Ramos (cell line): ENCODE measurements at regions not wholly inside any gene's neighbourhood (a gene's known extent, or its start where the extent isn't known, plus 50 kb on each side); places are given as distances from the start of the nearest gene placed in this dataset.

Experiments used
- in situ Hi-C: fragments of 300-500 bp; cut with MboI; formaldehyde crosslinking; loops from one replicate; pipeline ENCODE4 v1.14.3; 2022; ENCODE audit warnings: low sequenced_read_pairs; ENCODE audit not compliant: unreplicated experiment

DNA sequence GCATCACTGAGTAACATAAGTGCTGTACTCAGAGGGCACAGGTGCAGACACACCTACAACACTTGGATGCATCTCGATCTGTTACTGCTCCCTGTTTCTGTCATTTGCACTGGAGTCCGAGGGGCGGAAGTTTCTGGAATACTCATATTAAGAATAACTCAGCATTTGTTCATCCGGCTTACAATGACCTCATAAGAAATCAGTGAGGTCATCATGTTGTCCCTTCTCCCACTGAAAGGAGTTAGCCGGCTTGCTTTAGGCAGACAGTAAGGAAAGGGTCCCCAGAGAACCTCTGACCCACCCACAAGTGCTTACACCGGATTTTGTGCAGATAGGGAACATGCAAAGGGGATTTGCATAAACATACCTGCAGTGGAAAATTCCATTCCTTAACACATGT is 344.7 kb downstream of the HAPSTR1 start:
- in situ Hi-C loops = no loop called here

DNA sequence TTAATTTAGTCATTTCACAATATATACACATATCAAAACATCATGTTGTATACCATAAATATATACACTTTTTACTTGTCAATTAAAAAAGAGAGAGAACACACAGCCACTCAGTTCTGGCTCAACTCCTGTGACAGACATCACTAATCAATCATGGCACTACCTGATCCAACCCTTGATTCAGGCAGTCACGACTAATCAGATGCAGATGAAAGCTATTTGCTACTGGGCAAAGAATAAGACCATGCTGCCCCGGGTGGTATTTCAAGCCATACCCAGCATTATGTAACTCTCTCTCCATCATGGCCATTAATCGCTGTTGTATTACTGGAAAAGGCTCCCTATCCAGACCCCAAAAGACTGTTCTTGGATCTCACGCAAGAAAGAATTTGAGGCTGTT is 345.7 kb downstream of the HAPSTR1 start:
- in situ Hi-C loops = no loop called here

DNA sequence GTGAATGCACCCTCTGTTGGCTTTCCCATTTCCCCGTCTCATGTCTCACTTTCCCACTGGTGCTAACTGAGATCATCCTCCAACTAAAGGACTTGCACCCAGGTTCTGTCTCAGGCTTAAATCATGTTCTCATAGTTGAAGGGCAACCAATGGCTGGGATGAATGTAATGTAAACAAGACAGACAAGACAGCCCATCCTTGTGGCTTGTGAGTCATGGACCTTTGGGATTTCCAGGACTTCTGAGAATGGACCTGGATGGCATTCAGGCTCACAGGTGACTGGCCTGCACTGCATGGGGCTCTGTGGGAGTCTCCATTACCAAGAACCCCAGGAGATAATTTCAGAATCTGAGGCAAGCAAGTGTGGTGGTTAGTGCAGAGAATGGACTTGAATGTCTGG is 347.5 kb downstream of the HAPSTR1 start:
- in situ Hi-C loops = no loop called here

DNA sequence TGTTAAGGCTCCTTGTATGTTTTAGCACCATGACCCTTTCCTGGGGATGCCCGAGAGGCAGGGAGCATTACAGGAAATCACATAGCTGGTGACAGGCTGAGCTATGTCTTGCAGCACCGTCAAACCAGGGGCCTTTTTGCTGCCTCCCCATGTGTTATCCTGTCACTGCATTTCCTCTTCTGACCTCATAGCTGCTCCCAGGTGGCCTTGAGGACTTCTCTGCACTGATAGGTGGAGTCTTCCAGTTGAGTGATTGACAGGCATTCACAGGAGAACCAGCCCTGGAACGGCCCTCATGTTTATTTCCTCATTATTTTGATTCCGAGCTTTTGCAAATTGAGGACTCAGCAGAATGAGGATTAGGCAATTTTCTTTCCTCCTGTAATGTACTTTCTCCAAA is 349.6 kb downstream of the HAPSTR1 start:
- in situ Hi-C loops = no loop called here

DNA sequence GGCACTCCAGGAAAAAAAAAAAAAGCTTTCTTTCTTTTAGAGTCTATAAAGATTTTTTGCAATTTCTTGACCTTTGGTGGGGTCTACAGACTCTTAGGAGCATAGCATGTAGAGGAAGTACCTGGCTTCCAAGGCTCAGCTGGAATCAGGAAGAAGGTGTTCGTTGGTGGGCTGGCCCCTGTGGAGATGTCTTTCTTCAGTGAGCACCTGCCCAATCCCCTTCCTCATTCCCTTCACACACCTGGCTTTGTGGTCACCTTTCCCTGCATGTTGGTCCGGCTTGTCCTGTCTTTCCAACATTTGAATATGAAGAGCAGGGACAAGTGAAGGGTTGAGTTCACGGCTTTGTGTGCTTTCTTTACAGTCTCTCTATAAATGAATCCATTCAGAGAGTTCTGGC is 352.4 kb downstream of the HAPSTR1 start:
- in situ Hi-C loops = no loop called here

DNA sequence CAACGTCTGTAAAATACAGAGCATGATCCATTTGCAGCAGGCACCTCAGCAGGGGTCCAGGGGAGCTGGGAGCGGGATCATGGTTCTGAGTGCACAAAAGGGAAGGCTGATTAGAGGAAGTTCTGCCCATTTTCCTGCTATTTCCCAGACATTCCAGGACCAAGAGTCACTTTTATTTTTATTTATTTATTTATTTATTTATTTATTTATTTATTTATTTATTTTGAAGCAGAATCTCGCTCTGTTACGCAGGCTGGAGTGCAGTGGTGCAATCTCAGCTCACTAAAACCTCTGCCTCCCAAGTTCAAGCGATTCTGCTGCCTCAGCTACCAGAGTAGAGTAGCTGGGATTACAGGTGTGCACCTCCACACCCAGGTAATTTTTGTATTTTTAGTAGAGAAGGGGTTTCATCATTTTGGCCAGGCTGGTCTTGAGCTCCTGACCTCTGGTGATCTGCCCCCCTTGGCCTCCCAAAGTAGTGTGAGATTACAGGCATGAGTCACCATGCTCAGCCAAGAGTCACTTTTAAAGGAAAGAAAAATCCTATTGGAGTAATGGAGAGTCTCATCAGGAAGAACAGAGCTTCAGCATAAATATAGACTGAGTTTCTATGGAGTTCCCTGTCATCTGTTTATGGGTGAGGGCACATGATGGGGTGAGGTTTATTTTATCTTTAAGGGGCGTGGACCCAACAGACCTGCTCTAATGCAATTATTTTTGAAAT is 355.2 kb downstream of the HAPSTR1 start:
- in situ Hi-C loops = no loop called here

DNA sequence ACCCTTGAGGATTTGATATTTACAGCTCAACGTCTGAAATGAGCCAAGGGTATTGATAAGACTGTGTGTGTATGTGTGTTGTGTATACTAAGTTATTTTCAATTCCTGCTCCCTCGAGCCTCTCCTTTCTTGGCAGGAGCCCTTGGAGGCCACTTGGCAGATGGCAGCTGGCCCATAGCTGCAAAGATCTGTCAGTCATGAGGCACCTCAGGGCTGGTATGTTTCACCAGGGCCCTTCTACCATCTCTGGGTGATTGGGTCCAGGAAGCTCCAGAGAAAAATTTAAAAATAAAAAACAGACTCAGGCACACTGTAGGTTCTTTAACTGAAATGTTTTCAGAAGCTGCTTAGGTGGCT is 355.7 kb downstream of the HAPSTR1 start:
- in situ Hi-C loops = no loop called here

DNA sequence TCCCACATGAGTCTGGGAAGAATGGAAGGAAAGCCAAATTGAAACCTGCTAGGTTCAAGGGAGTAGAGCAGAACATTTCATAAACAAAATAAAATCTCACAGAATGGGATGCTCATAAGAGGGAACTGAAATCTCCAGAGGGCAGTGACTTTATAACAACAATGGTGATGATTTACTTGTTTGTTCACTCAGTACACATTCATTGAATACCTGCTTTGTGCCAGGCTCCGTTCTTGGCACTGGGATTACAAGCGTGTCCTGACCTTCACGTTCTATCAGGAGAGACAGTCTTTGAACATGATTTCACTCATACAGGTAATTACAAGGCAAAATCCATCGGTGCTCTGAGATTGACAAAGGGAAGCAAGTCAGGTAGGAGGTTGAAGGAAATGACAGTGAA is 356.3 kb downstream of the HAPSTR1 start:
- in situ Hi-C loops = no loop called here

DNA sequence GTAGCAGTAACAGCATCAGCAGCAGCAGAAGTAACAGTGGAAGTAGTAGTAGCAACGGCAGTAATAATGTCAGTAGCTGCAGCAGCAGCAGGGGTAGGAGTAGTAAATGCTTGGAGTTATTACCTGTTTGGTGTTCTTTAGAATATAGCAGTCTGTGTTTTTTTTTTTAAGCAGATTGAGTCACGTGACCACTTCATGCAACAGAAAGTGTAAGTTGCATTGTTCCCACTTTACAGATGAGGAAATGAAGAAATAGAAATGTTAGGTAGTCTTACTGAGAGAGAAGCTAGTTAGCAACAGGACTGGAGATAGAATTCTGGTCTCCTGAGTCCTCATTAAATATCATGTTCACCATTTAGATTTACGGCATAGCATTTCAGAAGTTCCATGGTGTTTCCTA is 358.2 kb downstream of the HAPSTR1 start:
- in situ Hi-C loops = no loop called here

DNA sequence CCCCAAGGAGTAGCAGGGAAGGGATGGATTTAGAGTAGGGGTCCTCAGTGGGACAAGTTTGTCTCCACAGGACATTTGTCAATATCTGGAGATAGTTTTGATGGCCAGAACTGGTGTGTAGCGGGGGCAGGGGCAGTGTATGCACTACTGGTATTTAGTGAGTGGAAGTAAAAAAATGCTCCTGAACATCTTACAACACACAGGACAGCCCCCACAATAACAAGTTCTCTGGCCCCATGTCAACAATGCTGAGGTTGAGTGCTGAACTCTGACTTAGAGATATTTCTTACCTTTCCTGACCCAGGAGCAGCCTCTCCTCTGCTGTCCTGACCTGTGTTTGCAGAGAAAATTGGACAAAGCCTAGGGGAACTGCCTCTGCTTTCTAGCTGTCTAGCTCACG is 365.8 kb downstream of the HAPSTR1 start:
- in situ Hi-C loops = no loop called here

DNA sequence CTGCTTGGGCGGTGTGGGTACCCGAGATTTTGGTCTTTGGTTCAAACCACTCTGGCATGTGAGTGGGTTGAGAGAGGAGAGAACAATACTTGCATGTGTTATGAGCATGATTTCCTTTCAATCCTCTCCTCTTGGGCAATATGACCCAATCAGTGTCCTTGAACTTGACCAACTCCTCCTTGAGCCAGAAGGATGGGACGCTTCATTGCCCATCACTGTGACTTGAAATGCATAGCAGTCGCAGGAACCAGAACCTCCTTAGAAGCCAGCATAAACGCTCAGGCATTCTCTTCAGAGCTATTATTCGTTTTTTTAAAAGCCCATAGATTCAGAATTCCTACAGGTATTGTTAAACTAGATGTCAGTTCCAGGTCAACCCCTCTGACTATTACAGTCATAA is 367.4 kb downstream of the HAPSTR1 start:
- in situ Hi-C loops = no loop called here

DNA sequence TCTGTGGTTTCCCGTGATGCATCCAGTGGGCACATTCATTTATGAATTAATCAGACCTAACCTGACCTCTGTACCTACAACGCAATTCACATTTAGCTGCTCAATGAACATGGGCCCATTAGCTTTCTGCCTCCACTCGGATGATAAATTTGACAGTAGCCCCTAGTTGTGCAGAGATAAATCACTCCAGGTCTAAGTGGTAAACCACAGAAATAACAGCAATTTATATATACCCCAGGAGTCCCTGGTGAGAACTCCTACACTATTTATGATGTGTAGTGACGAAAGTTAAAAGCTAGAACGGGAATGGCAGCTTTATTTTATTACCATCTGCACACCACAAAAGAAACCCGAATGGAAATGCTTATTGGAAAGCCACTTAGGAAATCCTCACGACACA is 371.5 kb downstream of the HAPSTR1 start:
- in situ Hi-C loops = no loop called here

DNA sequence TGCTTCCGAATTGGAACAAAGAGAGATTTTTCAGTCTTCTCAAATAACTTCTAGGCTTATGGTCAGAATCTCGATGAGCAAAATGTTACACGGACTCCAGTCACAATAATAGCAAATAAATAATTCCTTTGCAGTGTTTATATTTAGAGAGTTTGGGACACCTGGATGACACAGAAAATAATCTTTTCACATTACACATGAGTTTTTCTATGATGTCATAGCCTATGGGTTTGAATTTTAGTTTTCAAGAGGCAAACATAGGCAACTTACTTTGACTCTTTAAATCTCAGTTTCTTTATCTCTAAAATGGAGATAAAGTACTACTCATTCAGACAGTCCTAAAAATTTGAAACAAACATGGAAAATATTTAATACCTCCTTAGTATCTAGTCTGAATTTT is 372.0 kb downstream of the HAPSTR1 start:
- in situ Hi-C loops = no loop called here

DNA sequence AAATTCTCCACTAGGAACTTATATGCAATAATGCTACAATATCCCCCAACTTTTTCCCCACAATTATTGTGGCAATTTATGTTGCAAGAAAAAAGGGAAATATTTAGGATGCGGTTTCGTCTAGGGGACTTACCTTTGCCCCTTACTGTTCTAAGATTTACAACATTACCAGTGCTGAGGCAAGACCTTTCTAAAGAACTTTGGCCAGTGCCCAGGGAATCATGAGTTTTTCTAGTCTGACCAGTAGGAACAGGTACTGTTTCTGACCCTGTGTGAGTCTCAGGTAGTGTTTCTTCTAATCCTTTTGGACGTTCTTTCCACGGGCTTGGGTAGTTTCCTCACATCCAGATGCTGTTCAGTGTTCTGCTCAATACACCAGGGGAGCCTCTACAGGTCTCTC is 373.7 kb downstream of the HAPSTR1 start:
- in situ Hi-C loops = no loop called here

DNA sequence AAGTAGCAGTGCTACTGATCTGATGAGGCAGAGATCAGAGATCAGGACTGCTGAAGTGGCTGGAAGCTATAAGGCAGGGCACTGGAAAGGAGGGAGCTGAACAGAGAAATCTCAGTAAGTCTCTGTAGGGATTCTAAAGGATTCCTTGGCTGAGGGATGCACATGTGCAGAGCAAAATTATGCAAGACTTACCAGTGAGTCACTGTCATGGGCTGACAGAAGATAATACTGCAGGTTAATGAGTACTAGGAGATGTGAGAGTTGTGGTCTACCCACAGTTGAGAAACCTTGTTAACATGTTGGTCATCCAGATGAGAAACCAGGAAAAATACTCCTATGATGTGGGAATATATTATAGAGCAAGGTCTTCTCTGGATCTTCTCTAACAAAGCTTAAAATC is 378.1 kb downstream of the HAPSTR1 start:
- in situ Hi-C loops = no loop called here

DNA sequence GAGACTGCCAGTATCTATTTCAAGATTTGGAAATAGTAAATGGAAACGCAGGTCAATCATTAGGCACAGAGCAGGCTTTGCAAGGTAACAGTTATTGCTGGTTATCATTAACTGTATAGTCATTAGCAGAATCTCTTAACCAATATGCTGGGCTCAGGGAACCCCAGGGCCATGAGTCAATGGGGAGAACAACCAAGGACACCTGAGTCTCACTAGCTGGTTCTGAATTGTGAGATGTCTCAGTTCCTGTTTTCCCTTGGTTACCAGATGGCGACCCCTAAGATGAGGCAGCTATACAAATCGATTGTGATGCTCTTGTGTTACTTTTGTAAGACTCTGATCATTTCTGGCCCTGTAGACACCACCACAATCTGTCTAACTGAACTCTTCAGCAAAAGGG is 385.3 kb downstream of the HAPSTR1 start:
- in situ Hi-C loops = no loop called here

DNA sequence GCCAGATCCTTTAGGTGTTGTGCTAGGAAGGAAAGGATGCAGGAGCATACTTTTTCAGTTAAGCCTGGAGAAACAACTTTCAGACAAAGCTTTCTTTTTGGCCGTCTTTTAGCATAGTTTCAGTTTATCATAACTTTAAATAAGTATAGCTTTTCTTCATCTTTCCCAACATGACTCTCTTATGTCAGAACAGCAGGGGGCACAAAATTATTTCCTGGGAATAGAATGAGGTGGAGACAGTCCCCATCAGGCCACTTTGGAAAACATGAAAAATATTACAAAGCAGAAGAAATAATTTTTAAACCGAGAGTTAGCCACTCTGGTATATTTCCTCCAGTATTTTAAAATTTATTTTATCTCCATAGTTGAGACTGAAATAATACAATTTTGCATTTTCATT is 387.6 kb downstream of the HAPSTR1 start:
- in situ Hi-C loops = no loop called here

DNA sequence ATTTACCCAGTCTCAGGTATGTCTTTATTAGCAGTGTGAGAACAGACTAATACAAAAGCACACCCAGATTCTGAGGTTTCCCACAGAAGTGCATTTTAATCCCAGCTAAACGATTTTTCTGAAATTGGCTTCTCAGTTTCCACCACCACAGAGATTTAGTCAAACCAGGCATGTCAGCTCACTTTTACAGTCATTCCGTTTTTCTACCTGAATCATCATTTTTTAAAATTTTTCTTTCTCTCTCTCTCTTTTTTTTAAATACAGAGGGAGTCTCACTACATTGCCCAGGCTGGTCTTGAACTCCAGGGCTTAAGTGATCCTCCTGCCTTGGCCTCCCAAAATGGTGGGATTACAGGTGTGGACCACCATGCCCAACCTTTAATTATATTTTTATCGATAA is 389.1 kb downstream of the HAPSTR1 start:
- in situ Hi-C loops = no loop called here

DNA sequence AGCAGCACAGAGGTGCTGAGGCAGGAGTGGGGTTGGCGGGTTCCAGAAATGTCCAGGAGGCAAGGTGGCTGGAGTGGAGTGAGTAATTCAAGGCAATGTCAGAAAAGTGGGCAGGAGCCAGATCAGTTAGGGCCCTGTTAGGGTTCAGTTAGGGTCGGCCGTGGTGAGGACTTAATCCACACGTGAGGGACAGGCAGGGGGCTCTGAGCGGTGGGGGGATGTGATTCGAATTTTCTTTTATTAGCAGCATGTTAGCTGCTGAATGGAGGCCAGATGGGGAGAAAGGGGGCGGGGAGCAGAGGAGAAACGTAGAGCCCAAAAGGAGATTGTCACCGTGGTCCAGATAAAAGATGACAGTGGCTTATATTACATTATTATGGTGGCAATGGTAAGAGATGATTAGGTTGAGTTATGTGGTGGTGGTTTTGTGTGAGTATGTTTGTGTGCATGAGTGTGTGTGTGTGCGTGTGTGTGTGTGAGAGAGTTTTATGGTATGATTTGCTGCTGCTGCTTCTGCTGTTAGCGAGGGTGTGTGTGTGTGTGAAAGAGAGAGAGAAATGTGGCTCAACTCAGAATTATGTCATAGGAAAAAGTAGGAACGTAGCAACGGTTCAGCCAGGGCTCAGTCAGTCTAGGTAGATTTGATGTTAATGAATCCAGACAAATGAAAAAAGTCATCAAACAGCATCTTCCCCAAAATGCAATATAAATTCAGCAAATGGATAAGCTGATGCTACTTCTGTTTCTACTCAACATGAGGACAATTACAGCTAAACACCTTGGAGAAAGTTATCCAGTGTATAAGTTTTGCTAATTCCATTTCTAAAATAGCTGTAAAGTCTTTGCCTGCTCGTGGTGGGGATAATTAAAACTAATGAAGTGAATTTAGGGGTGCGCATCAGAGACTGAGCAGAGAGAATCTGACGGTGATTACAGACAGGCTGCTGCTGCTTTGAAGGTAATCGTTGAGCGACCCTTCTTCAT is 390.6 kb downstream of the HAPSTR1 start:
- in situ Hi-C loops = no loop called here

DNA sequence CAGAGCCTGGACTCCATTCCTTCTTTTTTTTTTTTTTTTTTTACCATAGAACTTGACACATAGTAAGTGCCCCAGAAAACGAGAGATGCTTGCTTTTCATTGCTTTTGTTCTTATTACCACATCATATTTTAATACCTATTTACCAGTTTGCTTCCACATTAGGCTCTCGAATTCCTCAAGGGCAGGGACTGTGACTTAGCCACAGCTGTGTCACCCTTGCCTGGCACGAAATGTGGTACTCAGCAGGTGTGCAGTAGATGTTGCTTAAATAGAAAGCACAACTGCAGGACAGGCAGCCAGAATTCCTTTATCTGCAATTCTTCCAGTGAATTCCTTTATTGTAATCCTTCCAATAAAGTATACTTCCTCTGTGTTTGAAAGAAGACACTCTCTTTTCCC is 393.0 kb downstream of the HAPSTR1 start:
- in situ Hi-C loops = no loop called here

DNA sequence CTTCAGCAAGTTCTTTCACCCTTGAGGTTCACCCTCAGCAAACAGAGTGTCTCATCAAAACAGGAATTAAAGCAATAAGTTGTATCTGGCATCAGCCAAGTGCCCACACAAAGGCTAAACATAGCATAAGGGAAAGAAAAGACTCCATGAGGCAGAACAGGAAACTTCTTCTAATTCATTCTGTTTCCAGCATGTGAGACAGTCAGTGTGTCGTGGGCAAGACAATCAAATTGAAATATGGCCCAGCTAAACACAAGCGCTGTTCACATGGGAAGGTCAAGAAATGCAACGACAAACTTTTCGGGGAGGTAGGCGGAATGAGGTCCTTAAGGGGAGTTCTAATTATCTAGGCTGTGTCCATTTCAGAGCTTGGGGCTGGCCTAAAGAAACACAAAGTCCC is 393.4 kb downstream of the HAPSTR1 start:
- in situ Hi-C loops = no loop called here
